RWPE2 (cell line): ENCODE measurements at regions not wholly inside any gene's neighbourhood (a gene's known extent, or its start where the extent isn't known, plus 50 kb on each side); places are given as distances from the start of the nearest gene placed in this dataset.

ENCODE experiments used
- ATAC-seq: fragments of 200-7000 bp; cut with Tn5 transposase; 3 replicates; pipeline ENCODE4 v1.9.1; 2021; ENCODE audit warnings: low read depth
- DNase-seq: peaks from one replicate; pipeline ENCODE4 v3.0.0-alpha.2; 2020; ENCODE audit warnings: low spot score
- H3K27ac ChIP-seq: fragments of 450-650 bp; 2 replicates; pipeline ENCODE4 v1.5.1; 2017; ENCODE audit warnings: mild to moderate bottlenecking; ENCODE audit not compliant: poor library complexity, severe bottlenecking
- H3K27me3 ChIP-seq: fragments of 250-450 bp; sonication (Bioruptor Pico); 2 replicates; pipeline ENCODE4 v1.5.1; 2021; ENCODE audit warnings: mild to moderate bottlenecking, moderate library complexity; ENCODE audit not compliant: insufficient read depth, poor library complexity, severe bottlenecking
- H3K36me3 ChIP-seq: fragments of 250-450 bp; sonication (Bioruptor Pico); 2 replicates; pipeline ENCODE4 v1.5.1; 2020; ENCODE audit warnings: low read depth, mild to moderate bottlenecking, moderate library complexity
- H3K4me1 ChIP-seq: fragments of 250-450 bp; sonication (Bioruptor Pico); 2 replicates; pipeline ENCODE4 v1.5.1; 2021; ENCODE audit warnings: mild to moderate bottlenecking, moderate library complexity; ENCODE audit not compliant: insufficient read depth, poor library complexity, severe bottlenecking
- H3K4me3 ChIP-seq: fragments of 250-450 bp; sonication (Bioruptor Pico); 2 replicates; pipeline ENCODE4 v1.5.1; 2021; ENCODE audit warnings: mild to moderate bottlenecking, moderate library complexity; ENCODE audit not compliant: severe bottlenecking
- H3K9me3 ChIP-seq: fragments of 250-450 bp; sonication (Bioruptor Pico); 2 replicates; pipeline ENCODE4 v1.5.1; 2021; ENCODE audit warnings: mild to moderate bottlenecking, moderate library complexity; ENCODE audit not compliant: severe bottlenecking
- TF ChIP-seq, protein P1 (sequence below): fragments of 450-650 bp; IDR thresholded peaks from one replicate; pipeline ENCODE4 v1.5.1; 2017; ENCODE audit warnings: mild to moderate bottlenecking, moderate library complexity; ENCODE audit not compliant: poor library complexity, severe bottlenecking

- TF ChIP-seq, protein P1, sequence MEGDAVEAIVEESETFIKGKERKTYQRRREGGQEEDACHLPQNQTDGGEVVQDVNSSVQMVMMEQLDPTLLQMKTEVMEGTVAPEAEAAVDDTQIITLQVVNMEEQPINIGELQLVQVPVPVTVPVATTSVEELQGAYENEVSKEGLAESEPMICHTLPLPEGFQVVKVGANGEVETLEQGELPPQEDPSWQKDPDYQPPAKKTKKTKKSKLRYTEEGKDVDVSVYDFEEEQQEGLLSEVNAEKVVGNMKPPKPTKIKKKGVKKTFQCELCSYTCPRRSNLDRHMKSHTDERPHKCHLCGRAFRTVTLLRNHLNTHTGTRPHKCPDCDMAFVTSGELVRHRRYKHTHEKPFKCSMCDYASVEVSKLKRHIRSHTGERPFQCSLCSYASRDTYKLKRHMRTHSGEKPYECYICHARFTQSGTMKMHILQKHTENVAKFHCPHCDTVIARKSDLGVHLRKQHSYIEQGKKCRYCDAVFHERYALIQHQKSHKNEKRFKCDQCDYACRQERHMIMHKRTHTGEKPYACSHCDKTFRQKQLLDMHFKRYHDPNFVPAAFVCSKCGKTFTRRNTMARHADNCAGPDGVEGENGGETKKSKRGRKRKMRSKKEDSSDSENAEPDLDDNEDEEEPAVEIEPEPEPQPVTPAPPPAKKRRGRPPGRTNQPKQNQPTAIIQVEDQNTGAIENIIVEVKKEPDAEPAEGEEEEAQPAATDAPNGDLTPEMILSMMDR = no peak
- Histone ChIP-seq H3K4me1 (no peaks in the 10 kb centered on the region), H3K27me3 (no peaks in the 10 kb centered on the region), H3K9me3 (no peaks in the 10 kb centered on the region), H3K4me3 (no peak overlapping the region), H3K27ac (no peak overlapping the region), H3K36me3 (no peaks in the 10 kb centered on the region)
- no peak for ATAC-seq
- no peak for DNase-seq
Observed at GRCh38 chr4:103292959-103293358, 94.8 kb upstream of the CENPE start.

- Histone ChIP-seq H3K36me3 (no peaks in the 10 kb centered on the region), H3K4me1 (no peaks in the 10 kb centered on the region), H3K27me3 (no peaks in the 10 kb centered on the region), H3K4me3 (no peak overlapping the region), H3K9me3 (no peaks in the 10 kb centered on the region), H3K27ac (no peak overlapping the region)
- no peak for DNase-seq
- TF ChIP-seq, protein P1 = no peak
- ATAC-seq = no peak
Observed at GRCh38 chr4:103292373-103292772, 94.2 kb upstream of the CENPE start.

DNA sequence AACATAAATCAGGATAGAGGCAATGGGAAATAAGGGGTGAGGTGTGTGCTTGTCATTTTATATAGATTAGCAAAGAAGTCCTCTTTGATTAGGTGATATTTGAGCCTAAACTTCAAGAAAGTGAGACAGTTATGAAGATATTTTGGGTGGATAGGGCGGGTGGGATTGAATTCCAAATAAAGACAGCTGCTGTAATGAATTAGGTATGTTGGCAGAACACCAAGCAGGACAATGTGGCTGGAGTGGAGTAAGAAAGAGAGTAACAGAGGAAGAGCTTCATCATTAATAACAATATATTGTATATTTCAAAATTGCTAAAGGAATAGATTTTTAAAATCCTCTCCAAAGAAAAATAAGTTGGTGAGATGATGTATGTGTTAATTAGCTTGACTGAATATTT lies 91.0 kb upstream of the CENPE start:
- TF ChIP-seq, protein P1 = no peak
- H3K36me3 ChIP-seq = no peaks in the 10 kb centered on the region
- H3K27me3 ChIP-seq = no peaks in the 10 kb centered on the region
- no peak for ATAC-seq
- no peak overlapping the region for H3K4me3 ChIP-seq
- no peak overlapping the region for H3K27ac ChIP-seq
- DNase-seq = no peak
- no peaks in the 10 kb centered on the region for H3K9me3 ChIP-seq
- no peaks in the 10 kb centered on the region for H3K4me1 ChIP-seq

DNA sequence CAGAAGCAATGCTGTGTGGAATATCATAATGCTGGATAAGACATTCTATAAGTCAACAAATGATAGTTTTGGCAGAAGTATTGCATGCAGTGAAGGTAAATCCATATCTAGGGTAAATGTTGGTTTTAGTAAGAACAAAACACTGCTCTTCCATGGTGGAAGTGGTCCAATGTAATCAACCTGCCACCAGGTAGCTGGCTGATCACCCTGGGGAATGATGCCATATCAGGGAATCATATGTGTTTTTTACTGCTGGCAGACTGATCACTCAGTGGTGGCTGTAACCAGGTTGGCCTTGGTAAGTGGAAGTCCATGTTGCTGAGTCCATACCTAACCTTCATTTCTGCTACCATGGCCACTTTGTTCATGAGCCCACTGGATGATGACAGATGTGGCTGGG lies 74.0 kb upstream of the CENPE start:
- H3K4me3 ChIP-seq = no peak overlapping the region
- no peak for DNase-seq
- H3K27ac ChIP-seq = no peak overlapping the region
- no peaks in the 10 kb centered on the region for H3K4me1 ChIP-seq
- H3K9me3 ChIP-seq = no peaks in the 10 kb centered on the region
- TF ChIP-seq, protein P1 = no peak
- no peaks in the 10 kb centered on the region for H3K36me3 ChIP-seq
- no peak for ATAC-seq
- no peaks in the 10 kb centered on the region for H3K27me3 ChIP-seq

DNA sequence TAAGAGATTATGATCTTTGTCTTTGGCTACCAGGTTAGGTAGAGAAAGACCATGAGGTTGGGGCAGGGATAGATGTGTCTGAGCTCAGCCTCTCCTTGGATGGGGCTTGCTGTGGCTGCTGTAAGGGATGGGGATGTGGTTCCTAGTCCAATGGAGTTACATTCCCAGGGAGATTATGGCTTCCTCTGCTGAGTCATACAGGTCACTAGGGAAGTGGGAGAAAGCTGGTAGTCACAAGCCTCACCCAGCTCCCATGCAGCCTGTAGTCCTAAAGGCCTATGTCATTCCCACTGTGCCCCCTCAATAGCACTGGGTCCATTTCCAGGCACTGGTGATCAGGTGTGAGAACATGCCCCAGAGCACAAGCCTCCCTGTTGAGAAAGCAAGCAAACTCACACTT lies 70.6 kb upstream of the CENPE start:
- ATAC-seq = no peak
- no peak overlapping the region for H3K27ac ChIP-seq
- H3K9me3 ChIP-seq = no peaks in the 10 kb centered on the region

More for the DNA sequence above, 70.6 kb upstream of the CENPE start:
- Histone ChIP-seq H3K27me3 (no peaks in the 10 kb centered on the region), H3K36me3 (no peaks in the 10 kb centered on the region), H3K4me1 (no peaks in the 10 kb centered on the region), H3K4me3 (no peak overlapping the region)
- DNase-seq = no peak
- TF ChIP-seq, protein P1 = no peak
